GM12865 (cell line): ENCODE measurements at regions not wholly inside any gene's neighbourhood (a gene's known extent, or its start where the extent isn't known, plus 50 kb on each side); places are given as distances from the start of the nearest gene placed in this dataset.

Source experiments
- DNase-seq: peaks from one replicate; pipeline ENCODE4 v3.0.0; 2010; ENCODE audit warnings: low read depth
- H3K4me3 ChIP-seq: 2 replicates; pipeline ENCODE4 v1.5.1; 2011; ENCODE audit warnings: mild to moderate bottlenecking, low read depth, low read length, control low read depth
- CTCF ChIP-seq: IDR thresholded peaks from 2 replicates; pipeline ENCODE4 v1.5.1; 2011; ENCODE audit warnings: low read length, control low read depth, low read depth, inconsistent platforms; ENCODE audit not compliant: insufficient read depth; ENCODE audit errors: missing control alignments

- no peak overlapping the region for H3K4me3 ChIP-seq
- peak; percentile 38 for DNase-seq
- no peak for TF ChIP-seq CTCF
Measured at GRCh38 chr5:92401492-92401891, 1018.4 kb upstream of the ARRDC3 start.

DNA sequence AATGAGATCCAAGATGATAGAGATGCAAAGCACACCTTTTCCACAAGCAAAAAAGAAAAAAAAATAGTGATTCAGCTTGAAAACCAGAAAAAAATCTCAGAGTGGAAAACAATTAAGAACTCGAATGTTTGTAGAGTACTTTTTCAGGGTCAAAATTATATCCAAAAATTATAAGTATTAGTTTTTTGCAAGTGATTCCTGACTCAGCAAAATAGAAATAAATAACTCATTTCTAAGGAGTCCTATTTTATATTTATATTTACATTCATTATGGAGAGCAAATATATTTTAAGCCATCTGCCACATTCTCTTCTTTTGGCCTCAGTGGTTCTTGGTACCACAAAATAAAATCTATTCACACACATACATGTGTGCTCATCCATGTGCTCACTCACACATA lies 1011.8 kb upstream of the ARRDC3 start:
- H3K4me3 ChIP-seq: no peak overlapping the region
- DNase-seq: no peak
- TF ChIP-seq CTCF: no peak

- no peak for DNase-seq
- TF ChIP-seq CTCF: no peak
- H3K4me3 ChIP-seq: no peak overlapping the region
Measured at GRCh38 chr5:92390657-92391056, 1007.5 kb upstream of the ARRDC3 start.

- H3K4me3 ChIP-seq: no peak overlapping the region
- no peak for TF ChIP-seq CTCF
- no peak for DNase-seq
Measured at GRCh38 chr5:92380069-92380770, 997.1 kb upstream of the ARRDC3 start.

GRCh38 chr5:92378966-92379611 lies 996.0 kb upstream of the ARRDC3 start:
- no peak overlapping the region for H3K4me3 ChIP-seq
- no peak for TF ChIP-seq CTCF
- no peak for DNase-seq

DNA sequence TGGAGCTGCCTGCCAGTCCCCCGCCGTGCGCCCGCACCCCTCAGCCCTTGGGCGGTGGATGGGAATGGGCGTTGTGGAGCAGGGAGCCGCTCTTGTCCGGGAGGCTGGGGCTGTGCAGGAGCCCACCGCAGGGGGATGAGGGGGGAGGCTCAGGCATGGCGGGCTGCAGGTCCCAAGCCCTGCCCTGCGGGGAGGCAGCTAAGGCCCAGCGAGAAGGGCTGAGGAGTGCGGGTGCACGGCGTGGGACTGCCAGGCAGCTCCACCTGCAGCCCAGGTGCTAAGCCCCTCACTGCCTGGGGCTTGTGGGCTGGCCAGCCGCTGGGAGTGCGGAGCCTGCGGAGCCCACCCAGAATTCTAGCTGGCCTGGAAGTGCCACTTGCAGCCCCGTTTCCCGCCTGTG lies 991.7 kb upstream of the ARRDC3 start:
- DNase-seq: no peak
- TF ChIP-seq CTCF: no peak
- no peak overlapping the region for H3K4me3 ChIP-seq

- TF ChIP-seq CTCF: no peak
- no peak for DNase-seq
- H3K4me3 ChIP-seq: no peak overlapping the region
Measured at GRCh38 chr5:92372766-92373165, 989.6 kb upstream of the ARRDC3 start.
